ENCODE measurements at regions not wholly inside any gene's neighbourhood (a gene's known extent, or its start where the extent isn't known, plus 50 kb on each side); places are given as distances from the start of the nearest gene placed in this dataset.

- no peaks in the 10 kb centered on the region for H3K36me3 ChIP-seq (ENCODE audit: insufficient read depth, low read length)
- TF ChIP-seq SMC3 (conservative IDR thresholded peaks at IDR 0.05; ENCODE audit: poor library complexity) (no peak), POLR2AphosphoS5 (IDR thresholded peaks at IDR 0.05) (no peak), REST (IDR thresholded peaks at IDR 0.05; ENCODE audit: borderline replicate concordance) (no peak), MXI1 (conservative IDR thresholded peaks at IDR 0.05; ENCODE audit: poor library complexity, severe bottlenecking) (no peak), EZH2 (IDR thresholded peaks at IDR 0.05; ENCODE audit: borderline replicate concordance, insufficient read depth, low read length, poor library complexity, severe bottlenecking) (no peak), TAF1 (IDR thresholded peaks at IDR 0.05; ENCODE audit: low read depth) (no peak), EP300 (conservative IDR thresholded peaks at IDR 0.05; ENCODE audit: poor library complexity, severe bottlenecking) (no peak), RAD21 (conservative IDR thresholded peaks at IDR 0.05) (no peak)
- TF ChIP-seq, protein P1, sequence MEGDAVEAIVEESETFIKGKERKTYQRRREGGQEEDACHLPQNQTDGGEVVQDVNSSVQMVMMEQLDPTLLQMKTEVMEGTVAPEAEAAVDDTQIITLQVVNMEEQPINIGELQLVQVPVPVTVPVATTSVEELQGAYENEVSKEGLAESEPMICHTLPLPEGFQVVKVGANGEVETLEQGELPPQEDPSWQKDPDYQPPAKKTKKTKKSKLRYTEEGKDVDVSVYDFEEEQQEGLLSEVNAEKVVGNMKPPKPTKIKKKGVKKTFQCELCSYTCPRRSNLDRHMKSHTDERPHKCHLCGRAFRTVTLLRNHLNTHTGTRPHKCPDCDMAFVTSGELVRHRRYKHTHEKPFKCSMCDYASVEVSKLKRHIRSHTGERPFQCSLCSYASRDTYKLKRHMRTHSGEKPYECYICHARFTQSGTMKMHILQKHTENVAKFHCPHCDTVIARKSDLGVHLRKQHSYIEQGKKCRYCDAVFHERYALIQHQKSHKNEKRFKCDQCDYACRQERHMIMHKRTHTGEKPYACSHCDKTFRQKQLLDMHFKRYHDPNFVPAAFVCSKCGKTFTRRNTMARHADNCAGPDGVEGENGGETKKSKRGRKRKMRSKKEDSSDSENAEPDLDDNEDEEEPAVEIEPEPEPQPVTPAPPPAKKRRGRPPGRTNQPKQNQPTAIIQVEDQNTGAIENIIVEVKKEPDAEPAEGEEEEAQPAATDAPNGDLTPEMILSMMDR (IDR thresholded peaks at IDR 0.05; ENCODE audit: poor library complexity, severe bottlenecking) = no peak
- H3K4me3 ChIP-seq (ENCODE audit: low read length) = no peak overlapping the region
- H3K9me2 ChIP-seq (ENCODE audit: insufficient read depth, low read length) = no peaks in the 10 kb centered on the region
- no peak overlapping the region for H3K27ac ChIP-seq (ENCODE audit: low read length)
- no peaks in the 10 kb centered on the region for H3K27me3 ChIP-seq (ENCODE audit: insufficient read depth, low read depth, low read length)
- no peaks in the 10 kb centered on the region for H3F3A ChIP-seq (ENCODE audit: insufficient read depth, low read length, poor library complexity, severe bottlenecking)
- no peaks in the 10 kb centered on the region for H3K9me3 ChIP-seq (ENCODE audit: low read length)
- no peaks in the 10 kb centered on the region for H3K79me2 ChIP-seq (replicated peaks; ENCODE audit: insufficient read depth, low read length)
- no peak overlapping the region for H3K9ac ChIP-seq (ENCODE audit: low read length)
- no peak overlapping the region for H3K4me2 ChIP-seq (ENCODE audit: low read length)
- no peak overlapping the region for H2AFZ ChIP-seq (ENCODE audit: low read depth, low read length)
- H4K20me1 ChIP-seq (ENCODE audit: insufficient read depth) = no peaks in the 10 kb centered on the region
These were observed 167.8 kb upstream of the SFSWAP start for GRCh38 chr12:131543040-131543439.

- H3K27me3 ChIP-seq (ENCODE audit: insufficient read depth, low read depth, low read length) = no peaks in the 10 kb centered on the region
- no peak overlapping the region for H3K9ac ChIP-seq (ENCODE audit: low read length)
- H2AFZ ChIP-seq (ENCODE audit: low read depth, low read length) = no peak overlapping the region
- no peaks in the 10 kb centered on the region for H3K9me2 ChIP-seq (ENCODE audit: insufficient read depth, low read length)
- H3K36me3 ChIP-seq (ENCODE audit: insufficient read depth, low read length) = no peaks in the 10 kb centered on the region
- H3F3A ChIP-seq (ENCODE audit: insufficient read depth, low read length, poor library complexity, severe bottlenecking) = no peaks in the 10 kb centered on the region
- no peaks in the 10 kb centered on the region for H3K9me3 ChIP-seq (ENCODE audit: low read length)
- H4K20me1 ChIP-seq (ENCODE audit: insufficient read depth) = no peaks in the 10 kb centered on the region
- TF ChIP-seq, protein P1 (IDR thresholded peaks at IDR 0.05; ENCODE audit: poor library complexity, severe bottlenecking) = no peak
- TF ChIP-seq POLR2AphosphoS5 (IDR thresholded peaks at IDR 0.05) (no peak), REST (IDR thresholded peaks at IDR 0.05; ENCODE audit: borderline replicate concordance) (no peak), RAD21 (conservative IDR thresholded peaks at IDR 0.05) (no peak), SMC3 (conservative IDR thresholded peaks at IDR 0.05; ENCODE audit: poor library complexity) (no peak), MXI1 (conservative IDR thresholded peaks at IDR 0.05; ENCODE audit: poor library complexity, severe bottlenecking) (no peak), EZH2 (IDR thresholded peaks at IDR 0.05; ENCODE audit: borderline replicate concordance, insufficient read depth, low read length, poor library complexity, severe bottlenecking) (no peak), TAF1 (IDR thresholded peaks at IDR 0.05; ENCODE audit: low read depth) (no peak)
- H3K27ac ChIP-seq (ENCODE audit: low read length) = no peak overlapping the region
- H3K4me2 ChIP-seq (ENCODE audit: low read length) = no peak overlapping the region
- H3K4me3 ChIP-seq (ENCODE audit: low read length) = no peak overlapping the region
- H3K79me2 ChIP-seq (replicated peaks; ENCODE audit: insufficient read depth, low read length) = no peaks in the 10 kb centered on the region
These were observed 163.3 kb upstream of the SFSWAP start for GRCh38 chr12:131547555-131547954.

Measured in neural cell (in vitro differentiated cells).